Right forelimb (tissue), 1 donor: ENCODE measurements at regions not wholly inside any gene's neighbourhood (a gene's known extent, or its start where the extent isn't known, plus 50 kb on each side); places are given as distances from the start of the nearest gene placed in this dataset.

Source experiments
- DNase-seq: peaks from one replicate; pipeline ENCODE4 v3.0.0-alpha.2; 2018

DNA sequence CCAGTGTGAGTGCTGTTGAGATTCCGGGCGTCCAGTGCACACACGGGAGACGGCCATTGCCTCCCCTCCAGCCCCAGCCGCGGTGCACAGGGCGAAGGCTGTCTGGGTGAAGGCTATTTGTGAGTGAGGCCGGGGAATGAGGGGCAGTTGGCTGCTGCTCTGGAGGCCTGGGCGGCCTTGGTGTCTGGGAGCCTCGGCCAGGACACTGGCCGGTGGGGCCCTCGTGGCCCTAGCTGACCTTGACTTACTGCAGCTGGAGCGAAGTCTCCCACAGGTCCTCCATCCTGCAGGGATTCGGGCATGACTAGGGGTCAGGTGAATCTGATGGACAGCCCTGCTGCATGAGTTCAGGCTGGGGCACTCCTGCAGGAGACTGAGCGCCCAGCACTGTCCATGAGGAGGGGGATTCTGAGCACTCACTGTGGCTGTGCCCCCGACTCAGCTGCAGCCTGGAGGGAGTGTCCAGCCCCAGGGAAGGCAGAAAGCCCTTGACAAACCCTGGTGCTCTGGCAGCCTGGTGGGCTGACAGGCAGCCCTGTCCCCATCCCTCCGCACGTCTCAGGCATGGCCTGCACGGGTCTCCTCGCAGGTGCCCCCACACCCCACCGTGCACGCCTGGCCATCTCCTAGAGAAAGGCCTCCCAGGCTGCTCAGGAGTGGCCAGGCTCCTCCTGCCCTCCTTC lies 52.7 kb upstream of the FAM20C start:
- DNase-seq = no peak

DNA sequence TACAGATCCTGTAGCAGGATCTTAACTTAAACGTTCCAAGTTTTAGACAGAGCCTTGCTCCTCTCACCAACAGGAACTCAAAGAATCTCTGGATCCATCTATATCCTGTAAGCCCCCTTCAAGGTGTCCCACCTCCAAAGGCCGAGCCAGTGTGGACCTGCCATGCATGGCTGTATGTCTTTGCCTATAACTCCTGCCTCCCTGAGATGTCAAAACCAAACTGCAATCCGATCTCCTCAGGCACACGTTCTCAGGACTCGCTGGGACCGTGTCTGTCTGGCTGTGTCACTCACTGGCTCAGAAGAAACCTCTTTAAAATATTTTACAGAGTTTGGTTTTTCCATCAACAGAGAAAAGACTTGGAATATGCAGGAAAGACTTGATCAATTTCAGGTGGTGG lies 51.4 kb upstream of the FAM20C start:
- no peak for DNase-seq

DNA sequence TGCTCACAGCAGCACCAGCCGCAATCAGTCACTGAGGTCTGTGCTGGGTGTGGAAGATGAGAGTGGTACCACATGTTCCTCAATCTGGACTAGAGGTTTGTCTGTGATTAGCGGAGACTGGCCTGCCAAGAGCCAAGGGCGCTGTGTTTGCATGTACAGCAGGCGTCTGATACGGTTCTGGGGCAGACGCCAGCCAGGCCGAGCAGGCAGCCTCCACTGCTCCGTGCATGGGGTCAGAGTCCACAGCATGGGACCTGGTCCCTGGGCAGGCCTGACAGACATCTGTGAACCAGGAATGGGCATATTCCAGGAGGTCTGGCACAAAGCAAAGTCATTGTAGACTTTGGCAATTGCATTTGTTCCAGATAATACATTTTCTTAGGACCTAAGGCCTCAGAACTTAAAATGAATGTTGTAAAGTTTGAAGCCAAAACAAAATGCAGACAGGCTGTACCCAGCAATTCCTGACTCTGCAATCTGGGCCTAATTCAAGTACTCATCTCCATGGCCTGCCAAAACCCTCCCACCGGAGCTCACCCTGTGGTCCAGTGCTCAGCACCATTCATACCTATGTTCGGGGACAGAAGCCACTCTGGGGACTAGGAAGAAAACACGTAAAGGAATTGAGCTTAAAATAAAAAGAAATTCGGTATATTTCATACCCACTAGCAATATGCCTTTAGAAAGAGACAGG lies 50.0 kb upstream of the FAM20C start:
- no peak for DNase-seq
